GM12891 (cell line): ENCODE measurements at regions not wholly inside any gene's neighbourhood (a gene's known extent, or its start where the extent isn't known, plus 50 kb on each side); places are given as distances from the start of the nearest gene placed in this dataset.

Experiments used
- POLR2A ChIP-seq: IDR thresholded peaks from 2 replicates; pipeline ENCODE4 v1.6.1; 2011; ENCODE audit warnings: low read depth, low read length, control low read depth
- POLR2AphosphoS5 ChIP-seq: IDR thresholded peaks from 2 replicates; pipeline ENCODE4 v1.6.1; 2011; ENCODE audit warnings: low read depth, low read length, control low read depth
- POU2F2 ChIP-seq: IDR thresholded peaks from 2 replicates; pipeline ENCODE4 v1.6.1; 2011; ENCODE audit warnings: low read depth, mild to moderate bottlenecking, control low read depth, low read length, moderate library complexity
- SPI1 ChIP-seq: IDR thresholded peaks from 2 replicates; pipeline ENCODE4 v1.6.1; 2011; ENCODE audit warnings: low read depth, low read length, control low read depth
- TAF1 ChIP-seq: IDR thresholded peaks from 2 replicates; pipeline ENCODE4 v1.6.1; 2011; ENCODE audit warnings: low read depth, low read length, control low read depth

DNA sequence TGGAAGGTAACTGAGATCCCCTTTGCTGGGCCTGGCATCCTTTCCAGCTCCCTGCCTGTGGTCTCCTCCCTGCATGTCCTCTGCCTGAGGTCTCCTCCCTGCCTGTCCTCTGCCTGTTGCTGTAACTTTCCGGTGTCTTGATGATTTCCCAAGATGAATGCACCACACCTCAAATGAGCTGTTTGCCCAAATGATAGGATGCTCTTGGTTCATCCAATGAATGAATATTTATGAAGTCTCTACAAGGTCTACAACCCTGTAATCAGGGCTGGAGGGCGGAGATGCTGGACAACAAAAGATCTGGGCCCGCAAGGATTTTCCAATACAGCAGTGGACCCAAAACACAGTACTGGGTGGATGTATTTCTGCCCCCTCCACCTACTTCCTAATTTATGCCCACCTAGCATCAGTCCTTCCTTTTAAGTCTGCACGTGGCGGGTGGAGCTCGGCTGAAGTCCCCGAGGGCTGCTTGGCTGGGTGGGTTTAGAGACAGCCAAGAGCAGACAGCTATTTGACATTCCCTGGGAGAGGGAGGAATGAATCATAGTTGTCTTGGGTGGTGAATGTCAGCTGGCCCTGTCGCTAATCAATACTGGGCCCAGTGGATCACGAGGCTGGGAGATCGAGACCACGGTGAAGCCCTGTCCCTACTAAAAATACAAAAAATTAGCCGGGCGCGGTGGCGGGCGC is 60.3 kb upstream of the GRHL3 start:
- TF ChIP-seq SPI1 = no peak
- TF ChIP-seq POLR2A = no peak
- no peak for TF ChIP-seq POLR2AphosphoS5
- TF ChIP-seq TAF1 = no peak
- TF ChIP-seq POU2F2 = no peak
